ENCODE measurements at regions not wholly inside any gene's neighbourhood (a gene's known extent, or its start where the extent isn't known, plus 50 kb on each side); places are given as distances from the start of the nearest gene placed in this dataset.

DNA sequence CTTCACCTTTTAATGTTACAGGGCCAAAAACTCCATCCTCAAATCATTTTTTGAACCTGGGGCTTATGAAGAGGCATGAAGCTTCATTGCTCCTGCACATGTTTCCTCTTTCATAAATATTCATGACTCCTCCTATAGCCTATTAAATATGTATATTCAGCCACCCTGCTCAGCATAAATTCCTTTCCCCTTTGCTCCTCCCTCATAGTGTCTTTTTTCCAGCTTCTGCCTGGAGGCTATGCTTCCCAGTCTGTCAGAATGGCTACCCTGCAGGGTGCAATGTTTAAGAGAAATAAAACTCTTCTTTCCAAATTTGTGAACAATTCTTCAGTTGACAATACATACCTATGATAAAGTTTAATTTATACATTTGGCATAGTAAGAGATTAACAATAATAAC, 1082.9 kb upstream of the CDH18 start:
- H3K9me3 Mint-ChIP-seq (ENCODE audit: unreplicated experiment), result no peaks in the 10 kb centered on the region
- H3K4me3 Mint-ChIP-seq (ENCODE audit: unreplicated experiment), result no peak overlapping the region
- Histone ChIP-seq H3K79me2 (ENCODE audit: insufficient read depth, low read length) (no peaks in the 10 kb centered on the region), H4K20me1 (ENCODE audit: insufficient read depth, low read length) (no peaks in the 10 kb centered on the region), H3K27me3 (ENCODE audit: insufficient read depth, low read length) (no peaks in the 10 kb centered on the region), H3K36me3 (ENCODE audit: insufficient read depth, low read length) (no peaks in the 10 kb centered on the region), H2AFZ (ENCODE audit: low read depth, low read length) (no peak overlapping the region), H3K4me2 (ENCODE audit: low read length) (no peak overlapping the region), H3K27ac (ENCODE audit: low read depth, low read length) (no peak overlapping the region), H3K9me3 (ENCODE audit: insufficient read depth, low read depth, low read length) (no peaks in the 10 kb centered on the region), H3K4me3 (ENCODE audit: insufficient read depth, low read depth, low read length) (no peak overlapping the region), H3K4me1 (ENCODE audit: insufficient read depth, low read length) (no peaks in the 10 kb centered on the region), H3K9ac (ENCODE audit: low read length) (no peak overlapping the region)
- H3K27me3 Mint-ChIP-seq (ENCODE audit: low read depth, unreplicated experiment), result no peaks in the 10 kb centered on the region
- H3K27ac Mint-ChIP-seq (ENCODE audit: unreplicated experiment), result no peak overlapping the region
- TF ChIP-seq, protein P1, sequence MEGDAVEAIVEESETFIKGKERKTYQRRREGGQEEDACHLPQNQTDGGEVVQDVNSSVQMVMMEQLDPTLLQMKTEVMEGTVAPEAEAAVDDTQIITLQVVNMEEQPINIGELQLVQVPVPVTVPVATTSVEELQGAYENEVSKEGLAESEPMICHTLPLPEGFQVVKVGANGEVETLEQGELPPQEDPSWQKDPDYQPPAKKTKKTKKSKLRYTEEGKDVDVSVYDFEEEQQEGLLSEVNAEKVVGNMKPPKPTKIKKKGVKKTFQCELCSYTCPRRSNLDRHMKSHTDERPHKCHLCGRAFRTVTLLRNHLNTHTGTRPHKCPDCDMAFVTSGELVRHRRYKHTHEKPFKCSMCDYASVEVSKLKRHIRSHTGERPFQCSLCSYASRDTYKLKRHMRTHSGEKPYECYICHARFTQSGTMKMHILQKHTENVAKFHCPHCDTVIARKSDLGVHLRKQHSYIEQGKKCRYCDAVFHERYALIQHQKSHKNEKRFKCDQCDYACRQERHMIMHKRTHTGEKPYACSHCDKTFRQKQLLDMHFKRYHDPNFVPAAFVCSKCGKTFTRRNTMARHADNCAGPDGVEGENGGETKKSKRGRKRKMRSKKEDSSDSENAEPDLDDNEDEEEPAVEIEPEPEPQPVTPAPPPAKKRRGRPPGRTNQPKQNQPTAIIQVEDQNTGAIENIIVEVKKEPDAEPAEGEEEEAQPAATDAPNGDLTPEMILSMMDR (IDR thresholded peaks at IDR 0.05; ENCODE audit: insufficient read depth, low read depth, low read length), result no peak
- no peak for TF ChIP-seq EZH2 (IDR thresholded peaks at IDR 0.05; ENCODE audit: insufficient read depth, low read length)
- DNase-seq (ENCODE audit: low read depth) (no peak), FAIRE-seq (no peak)
- no peaks in the 10 kb centered on the region for H3K36me3 Mint-ChIP-seq (ENCODE audit: low read depth, unreplicated experiment)
- H3K4me1 Mint-ChIP-seq (ENCODE audit: low read depth, unreplicated experiment), result peaks cover 5% of the 10 kb centered on the region

DNA sequence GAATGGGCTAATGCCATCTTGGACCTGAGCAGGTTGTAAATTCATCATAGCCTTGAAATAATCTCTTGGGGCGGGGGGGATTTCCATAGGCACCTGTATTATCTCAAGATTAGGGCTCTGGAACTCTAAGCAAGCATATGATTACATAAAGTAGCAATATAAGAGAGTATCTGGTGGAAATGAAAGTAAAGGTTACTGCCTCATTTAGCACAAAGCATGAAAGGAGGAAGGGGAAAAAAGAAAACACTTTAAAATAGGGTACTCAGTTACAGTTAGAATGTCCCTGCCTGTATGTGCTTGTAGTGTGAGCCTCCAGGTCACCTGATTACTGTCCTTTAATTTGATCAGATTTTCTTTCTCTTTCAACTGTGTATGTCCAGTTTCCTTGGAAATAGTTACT, 1079.7 kb upstream of the CDH18 start:
- Histone ChIP-seq H3K4me2 (ENCODE audit: low read length) (no peak overlapping the region), H3K9ac (ENCODE audit: low read length) (no peak overlapping the region), H2AFZ (ENCODE audit: low read depth, low read length) (no peak overlapping the region), H4K20me1 (ENCODE audit: insufficient read depth, low read length) (no peaks in the 10 kb centered on the region), H3K27ac (ENCODE audit: low read depth, low read length) (no peak overlapping the region), H3K4me1 (ENCODE audit: insufficient read depth, low read length) (no peaks in the 10 kb centered on the region), H3K4me3 (ENCODE audit: insufficient read depth, low read depth, low read length) (no peak overlapping the region), H3K27me3 (ENCODE audit: insufficient read depth, low read length) (no peaks in the 10 kb centered on the region), H3K79me2 (ENCODE audit: insufficient read depth, low read length) (no peaks in the 10 kb centered on the region), H3K9me3 (ENCODE audit: insufficient read depth, low read depth, low read length) (no peaks in the 10 kb centered on the region), H3K36me3 (ENCODE audit: insufficient read depth, low read length) (no peaks in the 10 kb centered on the region)
- no peaks in the 10 kb centered on the region for H3K27me3 Mint-ChIP-seq (ENCODE audit: low read depth, unreplicated experiment)
- FAIRE-seq, result no peak
- no peak overlapping the region for H3K4me3 Mint-ChIP-seq (ENCODE audit: unreplicated experiment)
- H3K4me1 Mint-ChIP-seq (ENCODE audit: low read depth, unreplicated experiment), result peaks cover 5% of the 10 kb centered on the region
- no peak for DNase-seq (ENCODE audit: low read depth)
- peaks cover 4% of the 10 kb centered on the region for H3K9me3 Mint-ChIP-seq (ENCODE audit: unreplicated experiment)
- no peak for TF ChIP-seq EZH2 (IDR thresholded peaks at IDR 0.05; ENCODE audit: insufficient read depth, low read length)
- TF ChIP-seq, protein P1 (IDR thresholded peaks at IDR 0.05; ENCODE audit: insufficient read depth, low read depth, low read length), result no peak
- H3K36me3 Mint-ChIP-seq (ENCODE audit: low read depth, unreplicated experiment), result no peaks in the 10 kb centered on the region
- H3K27ac Mint-ChIP-seq (ENCODE audit: unreplicated experiment), result no peak overlapping the region

DNA sequence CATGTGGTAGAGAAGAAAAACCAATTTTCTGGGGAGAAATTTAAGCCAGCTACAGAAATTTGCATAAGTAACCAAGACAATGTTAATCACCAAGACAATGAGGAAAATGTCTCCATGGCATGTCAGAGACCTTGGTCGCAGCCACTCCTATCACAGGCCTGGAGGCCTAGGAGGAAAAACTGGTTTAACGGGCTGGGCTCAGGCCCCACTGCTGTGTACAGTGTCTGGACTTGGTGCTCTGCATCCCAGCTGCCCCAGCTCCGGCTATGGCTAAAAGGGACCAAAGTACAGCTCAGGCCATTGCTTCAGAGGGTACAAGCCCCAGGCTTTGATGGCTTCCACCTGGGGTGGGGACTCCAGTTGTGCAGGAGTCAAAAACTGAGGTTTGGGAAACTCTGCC, 1075.1 kb upstream of the CDH18 start:
- H3K27me3 Mint-ChIP-seq (ENCODE audit: low read depth, unreplicated experiment), result no peaks in the 10 kb centered on the region
- no peak overlapping the region for H3K4me3 Mint-ChIP-seq (ENCODE audit: unreplicated experiment)
- DNase-seq (ENCODE audit: low read depth), result no peak

More for the DNA sequence above, 1075.1 kb upstream of the CDH18 start:
- Histone ChIP-seq H3K27me3 (ENCODE audit: insufficient read depth, low read length) (no peaks in the 10 kb centered on the region), H3K79me2 (ENCODE audit: insufficient read depth, low read length) (no peaks in the 10 kb centered on the region), H4K20me1 (ENCODE audit: insufficient read depth, low read length) (no peaks in the 10 kb centered on the region), H3K36me3 (ENCODE audit: insufficient read depth, low read length) (no peaks in the 10 kb centered on the region), H3K4me1 (ENCODE audit: insufficient read depth, low read length) (no peaks in the 10 kb centered on the region), H2AFZ (ENCODE audit: low read depth, low read length) (no peak overlapping the region), H3K4me2 (ENCODE audit: low read length) (no peak overlapping the region), H3K27ac (ENCODE audit: low read depth, low read length) (no peak overlapping the region), H3K4me3 (ENCODE audit: insufficient read depth, low read depth, low read length) (no peak overlapping the region), H3K9me3 (ENCODE audit: insufficient read depth, low read depth, low read length) (no peaks in the 10 kb centered on the region), H3K9ac (ENCODE audit: low read length) (no peak overlapping the region)
- Mint-ChIP-seq H3K36me3 (ENCODE audit: low read depth, unreplicated experiment) (no peaks in the 10 kb centered on the region), H3K9me3 (ENCODE audit: unreplicated experiment) (peaks cover 8% of the 10 kb centered on the region), H3K4me1 (ENCODE audit: low read depth, unreplicated experiment) (no peaks in the 10 kb centered on the region), H3K27ac (ENCODE audit: unreplicated experiment) (no peak overlapping the region)
- no peak for FAIRE-seq
- TF ChIP-seq, protein P1 (IDR thresholded peaks at IDR 0.05; ENCODE audit: insufficient read depth, low read depth, low read length), result no peak
- no peak for TF ChIP-seq EZH2 (IDR thresholded peaks at IDR 0.05; ENCODE audit: insufficient read depth, low read length)
